22Rv1 (cell line): ENCODE measurements at regions not wholly inside any gene's neighbourhood (a gene's known extent, or its start where the extent isn't known, plus 50 kb on each side); places are given as distances from the start of the nearest gene placed in this dataset.

ENCODE experiments used
- H3K27ac ChIP-seq: fragments of 450-650 bp; 2 replicates; pipeline ENCODE4 v1.5.1; 2017
- CTCF ChIP-seq: fragments of 450-650 bp; IDR thresholded peaks from 2 replicates; pipeline ENCODE4 v1.5.1; 2017; ENCODE audit warnings: mild to moderate bottlenecking
- ZFX ChIP-seq: fragments of 450-650 bp; IDR thresholded peaks from 2 replicates; pipeline ENCODE4 v1.6.1; 2017; ENCODE audit warnings: antibody characterized with exemption, borderline replicate concordance

DNA sequence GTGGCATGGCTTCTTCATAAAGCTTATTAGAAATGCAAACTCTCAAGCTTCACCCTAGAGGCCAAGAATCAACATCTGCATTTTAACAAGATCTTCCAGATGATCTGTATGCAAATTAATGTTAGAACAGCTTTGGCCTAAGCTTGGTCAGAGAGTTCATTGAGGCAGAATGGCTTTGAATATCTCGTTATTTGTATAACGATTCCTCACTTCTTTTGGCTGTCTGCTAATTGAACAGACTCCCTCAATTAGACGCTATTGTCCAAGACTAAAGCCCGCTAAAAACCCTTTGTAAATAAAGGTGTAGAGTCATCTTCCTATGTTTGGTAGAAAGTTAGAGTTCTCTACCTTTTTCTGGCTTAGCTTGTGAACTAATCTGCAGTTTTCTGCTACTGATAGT lies 1453.7 kb downstream of the CDH8 start:
- TF ChIP-seq ZFX (no peak), CTCF (no peak)
- H3K27ac ChIP-seq: no peak overlapping the region

GRCh38 chr16:60566901-60567300 lies 1469.3 kb downstream of the CDH8 start:
- no peak for TF ChIP-seq CTCF
- no peak for TF ChIP-seq ZFX
- no peak overlapping the region for H3K27ac ChIP-seq

GRCh38 chr16:60564588-60564987 lies 1471.7 kb downstream of the CDH8 start:
- TF ChIP-seq ZFX: no peak
- TF ChIP-seq CTCF: no peak
- no peak overlapping the region for H3K27ac ChIP-seq

DNA sequence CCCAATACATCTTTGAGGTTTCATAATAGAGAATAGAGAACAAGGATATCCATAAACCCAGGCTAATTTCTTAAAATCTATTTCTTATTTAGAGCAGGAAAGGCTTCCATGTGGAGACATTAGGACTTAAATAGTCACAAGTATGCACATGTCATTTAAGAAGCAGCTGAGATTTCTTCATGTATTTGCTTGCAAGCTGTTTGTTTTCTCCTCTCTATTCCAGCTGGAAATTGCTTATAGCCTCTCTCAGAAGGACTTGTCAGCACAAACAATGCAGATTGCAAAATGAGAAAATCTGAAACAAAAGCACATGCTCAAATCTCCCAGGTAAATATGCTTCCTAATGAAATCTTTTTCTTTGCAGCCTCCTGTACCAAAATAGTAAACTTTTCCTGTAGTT lies 1473.1 kb downstream of the CDH8 start:
- TF ChIP-seq CTCF (no peak), ZFX (no peak)

DNA sequence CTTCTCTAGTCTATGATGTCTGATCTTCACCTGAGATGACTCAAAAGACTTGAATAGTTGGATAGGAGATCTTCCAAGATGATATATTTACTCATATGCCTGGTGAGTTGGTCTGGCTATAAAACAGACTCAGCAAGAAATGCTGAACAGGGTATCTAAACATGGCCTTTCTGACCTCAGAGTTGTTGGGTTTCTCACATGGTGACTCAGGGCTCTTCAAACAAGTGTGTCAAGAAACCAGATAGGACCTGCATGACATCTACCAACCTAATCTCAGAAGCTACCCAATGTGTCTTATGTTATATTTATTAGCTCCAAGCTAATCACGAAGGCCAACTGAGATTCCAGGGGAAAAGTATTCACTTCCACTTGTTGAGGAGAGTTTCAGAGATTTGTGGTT lies 1477.3 kb downstream of the CDH8 start:
- no peak overlapping the region for H3K27ac ChIP-seq
- no peak for TF ChIP-seq ZFX
- no peak for TF ChIP-seq CTCF

More for the DNA sequence above, 1473.1 kb downstream of the CDH8 start:
- H3K27ac ChIP-seq: no peak overlapping the region

DNA sequence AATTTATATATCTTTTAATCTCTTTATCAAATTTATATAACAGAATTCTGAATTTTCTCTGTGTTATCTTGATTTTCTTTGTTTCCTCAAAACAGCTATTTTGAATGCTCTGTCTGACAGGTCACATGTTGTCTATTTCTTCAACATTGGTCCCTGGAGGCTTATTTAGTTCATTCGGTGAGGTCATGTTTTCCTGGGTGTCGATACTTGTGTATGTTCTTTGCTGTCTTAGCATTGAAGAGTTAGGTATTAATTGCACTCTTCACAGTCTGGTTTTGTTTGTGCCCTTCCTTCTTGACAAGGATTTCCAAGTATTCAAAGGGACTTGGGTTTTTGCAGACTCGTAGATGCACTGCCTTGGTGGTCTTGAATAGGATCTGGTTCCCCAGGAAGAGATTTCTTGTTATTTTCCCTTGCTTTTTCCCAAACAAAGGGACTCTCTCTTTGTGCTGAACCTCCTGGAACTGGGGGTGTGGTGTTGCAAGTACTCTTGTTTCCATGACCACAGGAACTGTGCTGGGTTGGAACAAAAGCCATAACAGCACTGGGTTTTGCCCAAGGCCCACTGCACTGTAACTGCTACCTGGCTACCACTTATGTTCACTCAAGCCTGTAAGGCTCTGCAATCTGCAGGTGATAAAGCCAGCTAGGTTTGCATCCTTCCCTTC lies 1483.0 kb downstream of the CDH8 start:
- no peak for TF ChIP-seq CTCF
- TF ChIP-seq ZFX: no peak

DNA sequence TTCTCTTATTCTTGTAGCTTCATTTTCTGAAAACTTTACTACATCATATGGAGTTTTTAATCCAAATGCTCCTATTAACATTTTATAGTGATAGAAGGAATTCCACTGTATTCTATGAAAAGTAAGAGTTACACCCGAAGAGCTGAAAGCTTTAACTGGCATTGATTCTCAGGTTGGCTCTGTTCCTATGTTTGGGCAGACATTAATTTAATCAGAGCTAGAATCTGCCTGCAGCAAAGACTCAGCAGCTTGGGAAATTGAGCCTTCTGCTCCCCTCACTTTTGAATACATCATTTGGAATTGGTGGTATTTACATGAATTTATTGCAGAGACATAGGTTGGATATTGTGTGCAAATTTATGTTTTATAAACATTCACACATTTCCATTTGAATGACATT lies 1494.7 kb downstream of the CDH8 start:
- H3K27ac ChIP-seq: no peak overlapping the region
- TF ChIP-seq ZFX (no peak), CTCF (no peak)

More for the DNA sequence above, 1483.0 kb downstream of the CDH8 start:
- H3K27ac ChIP-seq: no peak overlapping the region
